Endodermal cell (in vitro differentiated cells): ENCODE measurements at regions not wholly inside any gene's neighbourhood (a gene's known extent, or its start where the extent isn't known, plus 50 kb on each side); places are given as distances from the start of the nearest gene placed in this dataset.

Experiments
- DNase-seq: peaks from one replicate; pipeline ENCODE4 v3.0.0-alpha.2; 2017
- H3K27ac ChIP-seq: 2 replicates; pipeline ENCODE4 v1.5.1; 2013; ENCODE audit warnings: mild to moderate bottlenecking, low read depth, low read length, moderate library complexity
- H3K27me3 ChIP-seq: 2 replicates; pipeline ENCODE4 v1.6.1; 2013; ENCODE audit warnings: mild to moderate bottlenecking, low read length, moderate library complexity; ENCODE audit not compliant: insufficient read depth, control insufficient read depth, poor library complexity, severe bottlenecking
- H3K36me3 ChIP-seq: 2 replicates; pipeline ENCODE4 v1.7.0; 2013; ENCODE audit warnings: mild to moderate bottlenecking, low read length, moderate library complexity; ENCODE audit not compliant: control insufficient read depth, insufficient read depth
- H3K4me1 ChIP-seq: one replicate; pipeline ENCODE4 v1.7.0; 2013; ENCODE audit warnings: low read length; ENCODE audit not compliant: control insufficient read depth, insufficient read depth
- H3K4me3 ChIP-seq: 2 replicates; pipeline ENCODE4 v1.5.1; 2013; ENCODE audit warnings: mild to moderate bottlenecking, low read length, moderate library complexity
- H3K9ac ChIP-seq: 2 replicates; pipeline ENCODE4 v1.6.1; 2013; ENCODE audit warnings: mild to moderate bottlenecking, low read length, moderate library complexity; ENCODE audit not compliant: poor library complexity, severe bottlenecking; ENCODE audit errors: extremely low read depth
- H3K9me3 ChIP-seq: 2 replicates; pipeline ENCODE4 v1.6.1; 2013; ENCODE audit warnings: mild to moderate bottlenecking, low read length, moderate library complexity; ENCODE audit not compliant: control insufficient read depth
- H3K27ac Mint-ChIP-seq: 2 replicates; pipeline ENCODE4 v1.8.0; 2020; ENCODE audit warnings: mixed read lengths
- H3K27me3 Mint-ChIP-seq: 2 replicates; pipeline ENCODE4 v1.8.0; 2021; ENCODE audit warnings: mild to moderate bottlenecking, mixed read lengths; ENCODE audit not compliant: insufficient read depth
- H3K36me3 Mint-ChIP-seq: 2 replicates; pipeline ENCODE4 v1.8.0; 2020; ENCODE audit warnings: low read depth, mixed read lengths
- H3K4me1 Mint-ChIP-seq: 2 replicates; pipeline ENCODE4 v1.8.0; 2020; ENCODE audit warnings: mixed read lengths
- H3K4me3 Mint-ChIP-seq: 2 replicates; pipeline ENCODE4 v1.8.0; 2020; ENCODE audit warnings: mild to moderate bottlenecking, moderate library complexity, mixed read lengths
- H3K9me3 Mint-ChIP-seq: 2 replicates; pipeline ENCODE4 v1.8.0; 2020; ENCODE audit warnings: mild to moderate bottlenecking, mixed read lengths
- CTCF ChIP-seq: fragments of 200-600 bp; sonication (generic); conservative IDR thresholded peaks from 2 replicates; pipeline ENCODE4 v1.5.0; 2021; ENCODE audit warnings: antibody characterized with exemption, mild to moderate bottlenecking
- WGBS, 2 experiments: methylation state at CpG; one replicate each; pipeline versions ENCODE4 v1.1.5 to v1.1.7; 2013; ENCODE audit warnings: missing lambda C conversion rate in 2 of 2, mixed read lengths in 1 of 2; ENCODE audit not compliant: insufficient coverage in 1 of 2, insufficient read length in 1 of 2; 5-methylcytosine and 5-hydroxymethylcytosine counted together

GRCh38 chr5:51958473-51958872, 575.2 kb downstream of the ISL1 start:
- no peak for DNase-seq
- H3K4me3 ChIP-seq, result no peak overlapping the region
- Mint-ChIP-seq H3K4me3 (no peak overlapping the region), H3K27me3 (no peaks in the 10 kb centered on the region), H3K27ac (no peak overlapping the region), H3K36me3 (no peaks in the 10 kb centered on the region), H3K4me1 (no peaks in the 10 kb centered on the region), H3K9me3 (peaks cover 17% of the 10 kb centered on the region)
- no peaks in the 10 kb centered on the region for H3K27me3 ChIP-seq
- no peaks in the 10 kb centered on the region for H3K4me1 ChIP-seq
- H3K9ac ChIP-seq, result no peak overlapping the region
- no peaks in the 10 kb centered on the region for H3K36me3 ChIP-seq
- H3K27ac ChIP-seq, result no peak overlapping the region
- no peaks in the 10 kb centered on the region for H3K9me3 ChIP-seq
- no peak for TF ChIP-seq CTCF
- 86% methylated on average over 1 of the region's 1 CpG; no CpG with 5 or more reads in 1 of the 2 experiments for WGBS, 2 experiments

DNA sequence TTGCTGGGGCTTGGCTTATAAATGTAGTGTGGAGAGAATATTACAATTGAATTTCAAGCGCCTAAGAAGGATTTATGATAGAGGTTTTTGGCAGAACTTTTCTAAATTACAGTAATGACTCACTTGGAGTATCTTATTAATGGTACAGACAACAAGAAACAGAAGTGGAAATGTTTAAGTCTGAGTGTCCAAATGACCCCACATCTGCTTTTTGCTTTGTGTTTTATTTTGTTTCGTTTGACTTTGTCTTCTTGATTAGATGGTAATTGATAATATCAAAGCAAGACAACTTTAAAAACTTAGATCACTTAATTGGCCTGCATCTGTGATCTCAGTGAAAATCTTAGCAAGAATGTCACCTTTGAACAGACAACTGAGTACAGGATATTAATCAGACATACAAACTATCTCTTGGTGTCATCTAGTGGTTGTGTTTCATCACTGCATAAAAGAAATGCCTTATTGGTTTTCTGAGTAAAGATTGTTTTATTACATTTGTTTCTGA, 577.4 kb downstream of the ISL1 start:
- Mint-ChIP-seq H3K4me3 (no peak overlapping the region), H3K36me3 (no peaks in the 10 kb centered on the region), H3K27me3 (no peaks in the 10 kb centered on the region), H3K9me3 (no peaks in the 10 kb centered on the region), H3K4me1 (no peaks in the 10 kb centered on the region), H3K27ac (no peak overlapping the region)
- WGBS, 2 experiments, result 100% methylated on average over 1 to 2 of the region's 2 CpGs
- H3K9me3 ChIP-seq, result no peaks in the 10 kb centered on the region
- no peaks in the 10 kb centered on the region for H3K4me1 ChIP-seq
- no peaks in the 10 kb centered on the region for H3K36me3 ChIP-seq
- H3K27ac ChIP-seq, result no peak overlapping the region
- no peak overlapping the region for H3K9ac ChIP-seq
- H3K27me3 ChIP-seq, result no peaks in the 10 kb centered on the region
- peak; percentile 45 for TF ChIP-seq CTCF
- H3K4me3 ChIP-seq, result no peak overlapping the region
- DNase-seq, result no peak

DNA sequence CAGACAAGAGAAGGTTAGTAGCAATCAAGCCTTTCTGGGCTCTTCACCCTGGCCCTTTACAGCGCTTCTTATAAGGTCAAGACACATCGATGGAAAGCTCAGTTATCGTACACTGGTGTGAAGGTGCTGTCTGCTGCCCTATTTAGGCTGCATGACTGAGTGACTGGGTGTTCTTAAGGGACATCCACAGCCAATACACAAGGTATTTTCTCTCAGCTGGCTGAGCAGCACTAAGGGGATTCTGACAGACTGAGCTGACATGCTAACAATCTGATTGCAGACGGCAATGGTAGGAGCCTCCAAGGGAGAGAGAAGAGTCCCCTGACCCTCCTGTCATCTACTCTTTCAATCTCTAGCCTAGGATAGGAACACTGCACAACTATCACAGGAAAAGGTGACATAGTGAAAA, 577.9 kb downstream of the ISL1 start:
- peak; percentile 46 for DNase-seq
- Mint-ChIP-seq H3K36me3 (no peaks in the 10 kb centered on the region), H3K9me3 (no peaks in the 10 kb centered on the region), H3K4me1 (no peaks in the 10 kb centered on the region), H3K4me3 (no peak overlapping the region), H3K27me3 (no peaks in the 10 kb centered on the region), H3K27ac (no peak overlapping the region)
- no peak overlapping the region for H3K4me3 ChIP-seq
- H3K27me3 ChIP-seq, result no peaks in the 10 kb centered on the region
- H3K9ac ChIP-seq, result no peak overlapping the region
- WGBS, 2 experiments, result 83 to 87% methylated on average over 2 to 4 of the region's 4 CpGs
- TF ChIP-seq CTCF, result no peak
- H3K36me3 ChIP-seq, result no peaks in the 10 kb centered on the region
- no peaks in the 10 kb centered on the region for H3K9me3 ChIP-seq
- H3K27ac ChIP-seq, result no peak overlapping the region
- no peaks in the 10 kb centered on the region for H3K4me1 ChIP-seq
